AG09319 (cell line): ENCODE measurements at regions not wholly inside any gene's neighbourhood (a gene's known extent, or its start where the extent isn't known, plus 50 kb on each side); places are given as distances from the start of the nearest gene placed in this dataset.

Experiments
- DNase-seq: peaks from one replicate; pipeline ENCODE4 v3.0.0-alpha.2; 2010; ENCODE audit warnings: low read depth; ENCODE audit errors: extremely low read depth
- CTCF ChIP-seq: IDR thresholded peaks from 2 replicates; pipeline ENCODE4 v1.5.1; 2011; ENCODE audit warnings: low read depth, mild to moderate bottlenecking, inconsistent platforms, low read length, moderate library complexity

GRCh38 chr16:64696866-64697265 is 425.0 kb downstream of the CDH11 start:
- TF ChIP-seq CTCF, result no peak
- DNase-seq, result no peak

GRCh38 chr16:64695684-64696083 is 426.2 kb downstream of the CDH11 start:
- no peak for DNase-seq
- no peak for TF ChIP-seq CTCF

- DNase-seq, result no peak
- no peak for TF ChIP-seq CTCF
Measured at GRCh38 chr16:64693946-64694345, 427.9 kb downstream of the CDH11 start.

GRCh38 chr16:64687786-64688185 is 434.1 kb downstream of the CDH11 start:
- TF ChIP-seq CTCF, result no peak
- no peak for DNase-seq

GRCh38 chr16:64687123-64687522 is 434.7 kb downstream of the CDH11 start:
- no peak for DNase-seq
- TF ChIP-seq CTCF, result no peak

GRCh38 chr16:64679976-64680690 is 441.7 kb downstream of the CDH11 start:
- no peak for DNase-seq
- no peak for TF ChIP-seq CTCF

GRCh38 chr16:64669573-64669972 is 452.3 kb downstream of the CDH11 start:
- TF ChIP-seq CTCF, result no peak
- DNase-seq, result no peak
